Dermis microvascular lymphatic vessel endothelial cell (primary cell): ENCODE measurements at regions not wholly inside any gene's neighbourhood (a gene's known extent, or its start where the extent isn't known, plus 50 kb on each side); places are given as distances from the start of the nearest gene placed in this dataset.
"Not testable (repeated sequence)": the region's sequence is repeated elsewhere in the genome, so short reads cannot be mapped to it uniquely, and the experiment has no call there.

Source experiments
- DNase-seq, 2 donors: peaks; one replicate each; pipeline versions ENCODE4 v3.0.0 to v3.0.0-alpha.2; 2010; ENCODE audit warnings: low read depth in 2 of 2

DNA sequence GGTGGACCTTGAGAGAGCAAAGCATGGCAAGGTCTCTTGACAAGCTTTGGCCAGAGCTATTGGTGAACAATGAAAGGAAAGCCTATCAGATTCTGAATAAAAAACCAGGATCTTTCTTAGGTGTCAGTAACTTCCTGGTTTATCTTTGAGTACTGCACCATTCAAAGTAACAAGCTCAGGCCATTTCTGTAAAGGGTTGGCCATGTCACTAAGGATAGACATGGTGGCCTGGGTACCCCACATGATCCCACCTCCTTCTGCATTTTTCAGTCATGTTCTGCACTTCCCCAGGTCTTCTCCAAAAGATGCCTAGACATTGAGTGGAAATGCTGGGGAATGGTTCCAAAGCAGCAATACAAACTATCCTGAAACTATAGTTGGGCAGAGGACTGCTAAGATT is 242.0 kb downstream of the ARHGAP12 start:
- DNase-seq, result no peak

DNA sequence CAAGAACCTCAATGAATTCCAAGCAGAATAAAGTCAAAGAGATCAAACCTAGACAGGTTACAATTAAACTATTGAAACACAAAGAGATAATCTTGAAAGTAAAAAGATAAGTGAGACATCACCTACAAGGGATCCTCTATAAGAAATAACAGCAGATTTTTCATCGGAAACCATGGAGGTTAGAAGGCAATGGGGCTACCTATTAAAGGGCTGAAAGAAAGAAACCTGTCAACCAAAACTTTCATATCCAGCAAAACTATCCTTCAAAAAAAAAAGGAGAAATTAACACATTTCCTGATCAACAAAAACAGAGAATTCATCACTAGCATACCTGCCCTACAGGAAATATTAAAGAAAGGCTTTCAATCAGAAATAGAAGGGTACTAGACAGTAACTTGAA is 244.9 kb downstream of the ARHGAP12 start:
- peak in 1 of 2 donors; percentile 14 for DNase-seq

DNA sequence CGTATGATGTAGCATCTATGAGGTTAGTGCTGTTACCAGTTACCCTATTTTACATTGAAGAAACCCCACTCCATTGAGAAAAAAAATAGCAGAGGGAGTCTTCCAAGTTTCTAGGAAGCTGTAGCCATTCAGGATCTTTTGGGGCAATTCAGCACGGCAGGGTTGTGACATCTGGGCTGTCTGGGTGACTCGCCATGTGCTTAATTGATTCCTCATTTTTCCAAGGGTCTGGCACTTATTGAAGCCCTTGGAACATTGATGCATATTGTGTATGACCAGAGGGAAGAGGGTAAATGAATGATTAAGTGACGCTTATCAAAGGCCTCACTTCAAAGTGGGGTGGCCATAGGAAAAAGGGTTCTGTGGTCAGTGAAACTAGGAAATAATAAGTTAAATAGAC is 248.7 kb downstream of the ARHGAP12 start:
- DNase-seq, result no peak

DNA sequence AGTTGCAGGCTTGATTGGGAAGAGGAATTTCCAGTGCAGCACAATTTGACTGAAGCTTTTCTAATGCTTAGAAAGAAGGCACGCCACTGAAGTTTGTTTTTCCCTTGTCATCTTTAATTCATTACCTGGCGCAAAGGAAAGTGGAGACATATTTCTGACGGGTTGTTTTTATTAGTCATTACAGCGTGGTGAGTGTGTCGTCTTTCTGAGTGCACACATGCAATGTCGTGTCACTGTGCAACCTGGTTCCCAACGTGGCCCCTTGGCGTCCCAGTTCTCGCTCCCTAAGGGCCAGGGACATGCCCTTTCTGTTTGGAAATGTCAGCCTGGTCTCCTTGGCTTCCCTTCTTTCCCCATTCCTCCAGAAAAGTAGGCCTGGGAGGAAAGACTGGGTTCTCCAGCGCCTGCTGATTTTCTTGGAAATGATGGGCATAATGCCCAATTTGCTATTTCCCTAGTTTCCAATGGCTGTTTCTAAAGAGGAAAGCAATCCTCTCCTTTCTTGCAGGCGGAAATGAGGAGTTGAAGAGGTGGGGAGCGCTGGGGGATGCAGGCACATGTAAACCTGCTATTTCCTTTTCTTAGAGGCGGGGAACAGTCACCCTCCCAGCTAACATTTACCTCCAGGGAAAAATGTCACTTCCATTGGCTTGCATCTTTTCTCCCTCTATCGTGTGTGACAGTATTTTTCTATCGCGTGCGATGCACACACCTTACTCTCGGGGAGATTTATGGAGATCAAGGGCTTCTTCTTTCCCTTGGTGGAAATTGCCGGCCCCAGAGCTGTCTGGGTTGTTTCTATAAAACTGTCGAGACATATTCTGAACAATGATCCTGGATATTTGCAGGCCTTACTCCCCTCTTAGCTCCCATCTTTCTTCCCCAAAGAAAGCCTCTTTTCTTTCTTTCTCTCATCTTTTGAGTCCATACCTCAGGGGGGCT is 249.8 kb downstream of the ARHGAP12 start:
- DNase-seq, result no peak

DNA sequence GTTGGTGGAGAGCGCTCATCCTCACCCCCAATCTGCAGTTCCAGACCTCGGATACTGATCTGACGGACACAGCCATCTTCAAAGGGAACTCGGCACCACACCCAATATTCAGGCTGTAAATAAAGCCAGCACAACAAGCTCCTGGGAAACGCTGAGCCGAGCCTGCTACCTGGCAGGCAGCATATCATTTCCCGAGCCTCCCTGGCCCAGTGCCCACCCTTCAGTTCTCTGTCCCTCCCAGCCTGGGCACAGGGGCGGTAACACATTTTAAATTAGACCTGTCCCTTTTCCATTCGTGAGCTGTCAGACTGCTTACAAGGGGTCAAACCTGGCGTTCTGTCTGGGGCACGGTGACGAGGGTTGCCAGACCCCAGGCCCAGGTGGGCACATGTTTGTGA is 250.5 kb downstream of the ARHGAP12 start:
- no peak for DNase-seq

DNA sequence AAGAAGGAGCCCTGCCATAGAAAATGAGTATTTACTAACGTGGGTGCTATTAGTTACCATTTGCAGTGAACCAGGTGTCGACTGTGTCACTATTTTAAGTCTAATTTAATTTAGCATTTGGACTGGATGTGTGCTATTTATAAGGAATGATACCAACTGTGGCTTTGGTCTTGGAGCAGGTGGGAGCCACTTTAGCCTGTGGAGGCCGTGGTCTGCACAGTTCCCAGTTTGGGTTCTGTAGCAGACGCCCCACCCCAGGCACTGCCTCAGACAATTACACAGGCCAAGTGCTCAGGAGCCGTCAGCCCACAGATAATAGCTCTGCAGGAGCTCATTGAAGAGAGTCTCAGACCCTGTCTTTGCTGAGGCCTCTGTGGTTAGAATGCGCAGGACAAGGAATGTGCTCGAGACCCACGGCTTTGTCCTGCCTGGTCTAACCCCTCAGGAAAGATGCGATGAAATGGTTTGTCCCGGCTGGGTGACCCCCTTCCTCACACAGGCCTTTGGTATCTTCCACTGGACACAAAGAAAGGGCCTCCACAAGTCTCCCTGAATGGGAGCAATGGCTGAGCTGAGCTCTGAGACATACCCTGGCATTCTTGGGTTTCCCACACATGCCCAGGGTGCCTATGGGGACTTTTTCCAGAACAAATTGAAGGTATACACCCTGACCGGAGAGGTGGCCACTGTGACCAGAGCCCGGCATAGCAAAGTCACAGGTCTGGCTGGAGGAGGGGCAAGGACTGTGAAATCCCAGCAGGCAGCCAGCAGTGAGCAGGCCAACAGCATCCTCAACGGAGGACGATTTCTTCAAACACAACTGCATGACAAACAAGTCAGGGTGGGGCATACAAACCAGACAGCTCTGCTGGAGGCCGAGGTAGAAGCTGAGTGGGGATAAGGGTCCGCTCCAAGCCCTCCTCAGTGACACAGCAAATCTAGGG is 251.2 kb downstream of the ARHGAP12 start:
- no peak for DNase-seq

DNA sequence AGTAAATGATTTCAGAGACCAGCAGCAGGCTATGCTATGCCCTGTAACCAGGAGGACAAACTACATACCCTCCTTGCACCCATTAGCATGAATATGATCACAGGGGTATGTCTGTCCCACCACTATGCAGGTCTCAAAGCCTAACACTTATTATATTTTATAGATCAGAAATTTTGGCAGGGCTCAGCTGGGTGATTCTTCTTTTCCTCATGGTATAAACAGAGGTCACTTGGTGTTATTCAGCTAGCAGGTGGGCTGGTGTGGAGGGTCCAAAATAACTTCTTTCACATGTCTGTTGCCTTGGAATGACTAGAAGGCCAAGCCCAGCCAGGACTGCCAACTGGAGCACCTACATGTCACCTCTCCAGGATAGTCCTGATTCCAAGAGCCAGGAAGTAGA is 252.9 kb downstream of the ARHGAP12 start:
- DNase-seq, result no peak

DNA sequence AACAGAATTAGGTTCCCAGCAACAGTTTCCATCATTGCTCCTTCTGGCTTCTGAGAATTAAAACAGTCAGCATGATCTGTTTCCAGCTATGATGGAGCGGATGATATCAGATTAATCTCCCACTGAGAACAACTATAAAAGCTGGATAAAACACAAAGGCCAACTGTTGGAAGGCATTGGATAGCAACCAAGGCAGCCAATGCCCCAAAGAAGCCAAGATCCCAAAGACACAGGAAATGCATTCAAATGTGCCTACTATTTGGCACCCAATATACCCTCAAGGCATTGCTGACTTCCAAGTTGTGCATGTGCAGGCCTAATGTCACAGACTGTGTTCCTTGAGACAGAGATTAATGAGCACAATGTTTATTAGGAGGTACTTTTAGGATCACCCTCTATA is 259.3 kb downstream of the ARHGAP12 start:
- no peak for DNase-seq

DNA sequence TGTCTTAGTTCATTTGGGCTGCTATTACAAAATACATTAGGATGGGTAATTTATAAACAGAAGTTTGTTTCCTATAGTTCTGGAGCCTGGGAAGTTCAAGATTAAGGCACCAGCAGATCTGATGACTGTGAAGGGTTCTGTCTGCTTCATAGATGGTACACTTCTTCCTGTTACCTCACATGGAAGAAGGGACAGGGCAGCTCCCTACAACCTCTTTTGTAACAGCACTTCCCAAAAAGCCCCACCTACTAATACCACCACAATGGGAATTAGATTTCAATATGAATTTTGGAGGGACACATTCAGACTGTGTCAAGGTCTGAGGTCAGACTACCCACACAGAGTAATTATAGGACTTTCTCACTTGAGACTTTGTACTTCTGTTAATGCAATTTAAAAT is 260.3 kb downstream of the ARHGAP12 start:
- no peak for DNase-seq

DNA sequence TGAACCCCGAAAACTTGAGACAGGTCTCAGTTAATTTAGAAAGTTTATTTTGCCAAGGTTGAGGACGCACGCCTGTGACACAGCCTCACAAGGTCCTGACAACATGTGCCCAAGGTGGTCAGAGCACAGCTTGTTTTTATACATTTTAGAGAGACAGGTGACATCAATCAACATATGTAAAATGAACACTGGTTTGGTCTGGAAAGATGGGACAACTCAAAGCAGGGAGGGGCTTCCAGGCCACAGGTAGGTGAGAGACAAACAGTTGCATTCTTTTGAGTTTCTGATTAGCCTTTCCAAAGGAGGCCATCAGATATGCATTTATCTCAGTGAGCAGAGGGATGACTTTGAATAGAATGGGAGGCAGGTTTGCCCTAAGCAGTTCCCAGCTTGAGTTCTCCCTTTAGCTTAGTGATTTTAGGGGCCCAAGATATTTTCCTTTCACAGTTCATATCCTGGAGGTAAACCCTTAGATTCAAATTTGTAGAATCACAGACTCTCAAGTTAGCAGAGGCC is 262.8 kb downstream of the ARHGAP12 start:
- DNase-seq, result not testable (repeated sequence)

DNA sequence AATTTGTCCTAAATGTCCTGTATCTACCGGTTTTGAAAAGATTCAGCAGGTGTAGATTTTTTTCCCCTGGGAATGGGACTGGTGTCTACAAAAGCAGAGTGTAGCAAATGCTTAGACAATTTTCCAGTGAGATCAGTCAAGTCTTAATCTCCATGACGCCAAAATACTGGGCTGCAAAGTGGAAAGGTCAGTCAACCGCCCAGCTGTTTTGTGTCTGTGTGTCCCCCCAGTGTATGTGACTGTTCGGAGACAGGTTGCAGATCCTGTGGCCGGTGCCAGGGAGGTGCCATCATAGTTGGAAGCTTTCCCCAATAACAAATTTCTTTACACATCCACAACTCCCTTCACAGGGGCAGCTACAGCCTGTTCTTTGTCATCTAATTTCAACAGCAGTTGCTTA is 263.8 kb downstream of the ARHGAP12 start:
- DNase-seq, result no peak

DNA sequence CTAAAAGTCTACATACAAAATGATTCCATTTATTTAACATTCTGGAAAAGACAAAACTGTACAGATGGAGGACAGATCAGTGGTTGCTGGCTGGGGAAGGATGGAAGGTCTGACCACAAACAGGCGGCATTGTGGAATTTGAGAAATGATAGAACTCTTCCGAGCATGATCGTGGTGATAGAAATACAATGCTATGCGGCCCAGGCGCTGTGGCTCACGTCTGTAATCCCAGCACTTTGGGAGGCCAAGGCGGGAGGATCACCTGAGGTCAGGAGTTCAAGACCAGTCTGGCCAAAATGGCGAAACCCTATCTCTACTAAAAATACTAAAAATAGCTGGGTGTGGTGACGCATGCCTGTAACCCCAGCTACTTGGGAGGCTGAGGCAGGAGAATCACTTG is 264.6 kb downstream of the ARHGAP12 start:
- not testable (repeated sequence) for DNase-seq

DNA sequence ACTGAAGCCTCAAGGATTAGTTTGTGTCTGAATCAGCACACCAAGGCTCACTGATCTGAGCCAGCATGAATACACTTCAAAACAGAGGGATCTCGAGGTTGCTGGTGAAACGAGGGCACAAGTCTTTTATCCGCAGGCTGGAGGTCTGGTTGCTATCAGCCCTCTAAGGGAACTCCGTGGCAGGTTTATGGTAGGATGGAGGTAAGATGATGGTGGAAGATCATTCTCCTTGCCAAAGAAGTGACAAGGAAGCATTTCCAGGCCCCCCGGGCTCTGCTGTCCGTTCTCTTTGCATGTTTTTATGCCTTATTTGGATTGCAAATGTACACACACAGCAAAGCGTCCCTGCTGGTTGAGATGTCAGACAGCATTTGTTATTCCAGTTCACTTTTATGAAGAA is 268.3 kb downstream of the ARHGAP12 start:
- no peak for DNase-seq

DNA sequence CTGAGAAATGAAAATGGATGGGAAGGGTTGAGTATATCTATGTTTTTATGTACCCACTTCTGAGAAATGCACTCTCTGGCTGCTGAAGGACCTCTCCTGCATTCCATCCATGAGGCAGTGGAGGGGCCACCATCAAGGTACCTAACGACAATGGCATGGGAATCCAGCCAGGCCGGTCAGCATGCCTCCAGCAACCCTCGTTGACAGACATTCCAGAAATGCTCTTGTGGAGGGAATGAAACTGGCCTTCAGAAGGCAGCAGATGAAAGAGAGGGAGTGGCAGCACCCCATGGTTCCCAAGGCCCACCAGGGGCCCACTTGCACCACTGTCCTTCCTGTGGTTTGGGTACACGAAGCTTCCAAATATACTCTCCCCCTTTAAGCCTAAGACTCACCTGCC is 269.0 kb downstream of the ARHGAP12 start:
- no peak for DNase-seq

DNA sequence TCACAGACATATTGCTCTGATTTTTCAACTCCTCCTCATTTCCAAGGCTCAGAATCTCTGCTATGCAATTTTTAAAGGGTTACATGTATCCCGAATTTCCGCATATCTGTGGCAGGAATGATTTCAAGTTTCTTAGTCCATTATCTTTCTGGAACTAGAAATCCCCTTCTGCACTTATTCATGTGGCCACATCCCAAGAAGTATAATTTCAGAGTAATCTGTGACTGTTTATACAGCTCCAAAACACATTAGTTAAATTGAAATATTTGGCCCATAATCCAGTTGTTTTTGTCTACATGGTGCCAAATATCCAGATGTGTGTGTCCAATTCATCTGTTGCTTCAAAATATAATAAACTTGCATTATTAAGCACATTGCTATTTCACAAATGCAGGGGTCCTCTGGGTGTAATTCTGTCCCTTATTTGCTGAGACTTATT is 271.2 kb downstream of the ARHGAP12 start:
- no peak for DNase-seq

DNA sequence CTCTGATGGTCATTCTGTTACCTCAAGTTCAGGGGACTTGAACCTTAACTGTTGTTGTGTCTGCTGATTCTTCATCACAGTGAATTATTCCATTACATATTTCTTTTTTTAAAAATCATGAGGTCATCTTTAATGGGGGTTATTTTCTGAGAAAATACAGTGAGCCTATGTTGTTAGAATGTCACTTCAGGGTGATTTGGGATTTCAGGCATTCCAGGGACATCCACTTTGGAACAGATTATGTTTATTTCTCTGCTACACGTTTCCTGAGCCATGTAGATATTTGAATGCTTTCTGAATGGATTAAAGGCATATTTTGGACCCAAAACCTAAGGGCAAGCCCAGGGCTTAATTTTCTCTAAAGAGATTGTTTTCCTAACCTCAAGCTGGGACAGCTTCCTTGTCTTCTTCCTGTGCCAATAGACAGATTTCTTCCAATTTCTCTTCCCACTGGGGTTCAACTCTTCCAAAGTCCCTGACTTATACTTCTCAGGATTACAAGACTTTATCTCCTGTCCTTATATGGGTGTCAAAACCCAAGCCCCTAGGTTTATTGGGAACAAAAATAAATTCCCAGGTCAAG is 271.7 kb downstream of the ARHGAP12 start:
- DNase-seq, result peak; percentile 42 to 73

DNA sequence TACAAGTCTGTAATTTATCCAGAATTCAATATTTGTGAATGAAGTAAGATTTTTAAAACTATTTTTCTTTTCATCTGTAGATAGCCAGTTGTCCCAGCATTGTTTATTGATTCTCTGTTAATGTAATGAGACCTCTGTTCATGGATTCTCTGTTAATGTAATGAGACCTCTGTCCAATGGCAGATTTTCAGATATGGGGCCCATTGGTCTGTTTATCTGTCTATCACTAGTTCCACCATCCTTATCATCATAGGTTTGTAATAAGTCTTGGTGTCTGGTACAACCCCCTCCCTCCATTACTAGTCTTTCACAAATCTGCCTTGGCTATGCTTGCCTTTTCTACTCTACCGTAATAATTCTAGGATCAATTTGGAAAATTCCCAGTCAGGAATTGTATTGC is 276.6 kb downstream of the ARHGAP12 start:
- DNase-seq, result no peak

DNA sequence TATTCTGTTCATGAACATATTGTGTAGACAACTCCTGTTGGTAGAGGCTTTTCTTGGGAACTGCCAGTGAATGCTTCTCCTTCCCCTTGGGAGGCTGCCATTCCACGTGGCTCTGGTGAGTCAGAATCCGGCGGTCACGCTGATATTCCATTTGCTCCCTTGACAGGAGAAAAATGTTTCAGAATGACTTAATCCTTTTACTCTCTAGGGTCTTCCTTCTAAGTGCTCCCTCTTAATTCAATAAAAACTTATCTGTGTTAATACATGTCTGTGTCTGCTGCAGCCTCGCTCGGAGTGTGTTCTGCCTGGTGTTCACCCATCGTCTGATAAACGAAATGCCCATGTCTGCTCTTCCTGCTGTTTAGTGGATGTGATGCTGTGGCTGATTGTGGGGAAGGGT is 278.6 kb downstream of the ARHGAP12 start:
- DNase-seq, result peak; percentile 16 to 88

DNA sequence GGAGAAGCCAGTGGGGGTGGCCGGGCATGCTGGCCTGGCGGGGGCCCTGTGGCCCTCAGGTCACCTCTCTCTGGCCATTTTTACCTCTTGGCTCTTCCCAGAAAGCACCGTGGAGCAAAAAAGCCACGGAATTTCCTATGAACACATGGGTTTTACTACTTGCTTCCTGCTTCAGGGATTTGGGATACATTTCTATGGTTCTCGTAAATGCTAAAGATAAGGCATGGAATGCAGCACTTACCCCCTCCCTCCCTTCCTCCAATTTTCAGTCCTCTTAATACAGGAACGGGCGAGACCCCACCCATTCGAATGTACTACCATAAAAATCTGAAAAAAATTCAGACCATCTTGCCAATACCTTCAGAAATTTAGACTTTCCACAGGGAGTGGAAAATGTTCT is 279.7 kb downstream of the ARHGAP12 start:
- DNase-seq, result no peak

DNA sequence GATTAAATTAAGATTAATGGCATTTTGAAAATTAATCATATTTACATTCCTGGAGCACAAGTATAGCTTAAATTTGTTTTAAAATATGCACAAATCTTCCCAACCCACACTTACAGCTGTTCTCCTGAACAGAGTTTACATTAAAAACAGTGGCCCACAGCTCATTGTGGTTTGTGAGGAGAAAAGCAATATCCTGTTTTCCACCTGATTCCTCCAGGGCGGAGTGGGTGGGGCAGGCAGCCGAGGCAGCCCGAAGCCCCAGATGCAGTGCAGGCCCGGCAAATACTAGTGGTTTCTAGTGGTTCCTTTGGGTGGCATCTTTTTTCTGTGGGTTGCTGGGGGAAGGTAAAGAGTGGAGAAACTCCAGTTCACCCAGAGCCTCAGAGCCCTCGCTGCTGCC is 280.8 kb downstream of the ARHGAP12 start:
- DNase-seq, result no peak

DNA sequence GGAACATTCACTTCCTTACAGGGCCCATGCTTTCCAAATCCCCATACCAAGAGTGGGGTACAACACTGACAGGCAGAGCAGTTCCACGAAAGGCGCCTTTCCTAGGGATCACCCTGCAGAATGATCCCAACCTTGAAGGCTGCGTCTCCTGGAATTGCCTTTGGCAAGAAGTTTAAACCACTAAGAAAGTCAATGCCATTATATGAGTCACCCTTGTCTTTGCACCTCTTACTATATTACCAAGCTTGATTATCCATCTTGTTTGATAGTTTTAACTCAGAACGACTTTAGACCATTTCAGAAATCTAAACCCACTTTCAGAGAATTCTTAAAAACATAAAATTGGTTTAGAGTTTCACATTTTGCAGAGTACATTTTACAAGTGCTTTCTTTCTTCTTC is 282.1 kb downstream of the ARHGAP12 start:
- no peak for DNase-seq

DNA sequence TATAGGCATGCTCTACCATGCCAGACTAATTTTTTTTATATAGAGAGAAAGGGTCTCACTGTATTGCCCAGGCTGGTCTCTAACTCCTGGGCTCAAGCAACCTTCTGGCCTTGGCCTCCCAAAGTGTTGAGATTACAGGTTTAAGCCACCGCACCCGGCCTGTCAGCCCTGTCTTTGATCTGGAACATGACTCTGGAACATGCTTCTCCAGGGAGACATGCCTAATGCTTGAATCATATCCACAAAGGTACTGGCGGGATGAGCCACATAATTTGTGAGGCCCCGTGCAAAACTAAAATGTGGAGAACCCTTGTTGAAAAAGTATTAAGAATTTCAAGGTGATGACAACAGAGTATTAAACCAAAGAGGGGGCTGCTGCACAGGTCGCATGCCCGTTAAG is 282.8 kb downstream of the ARHGAP12 start:
- no peak for DNase-seq
